GM12872 (cell line): ENCODE measurements at regions not wholly inside any gene's neighbourhood (a gene's known extent, or its start where the extent isn't known, plus 50 kb on each side); places are given as distances from the start of the nearest gene placed in this dataset.

ENCODE experiments used
- CTCF ChIP-seq: IDR thresholded peaks from 3 replicates; pipeline ENCODE4 v1.5.1; 2011; ENCODE audit warnings: low read depth, mild to moderate bottlenecking, low read length, moderate library complexity; ENCODE audit not compliant: insufficient read depth

- 0 out of 3 replicates have a peak, but pooled peaks have one; percentile 17 for TF ChIP-seq CTCF
These were observed 764.0 kb upstream of the IGFBP3 start for GRCh38 chr7:46685051-46685450.

- TF ChIP-seq CTCF = no peak
These were observed 762.0 kb upstream of the IGFBP3 start for GRCh38 chr7:46682836-46683624.

GRCh38 chr7:46681865-46682503 is 760.9 kb upstream of the IGFBP3 start:
- peak; percentile 37; the same call in 2 of the 3 replicates for TF ChIP-seq CTCF

- no peak for TF ChIP-seq CTCF
These were observed 759.1 kb upstream of the IGFBP3 start for GRCh38 chr7:46680147-46680546.

- no peak for TF ChIP-seq CTCF
These were observed 758.6 kb upstream of the IGFBP3 start for GRCh38 chr7:46679671-46680070.

GRCh38 chr7:46678421-46678820 is 757.3 kb upstream of the IGFBP3 start:
- no peak for TF ChIP-seq CTCF

- TF ChIP-seq CTCF = no peak
These were observed 754.4 kb upstream of the IGFBP3 start for GRCh38 chr7:46675456-46675855.
